ENCODE measurements at regions not wholly inside any gene's neighbourhood (a gene's known extent, or its start where the extent isn't known, plus 50 kb on each side); places are given as distances from the start of the nearest gene placed in this dataset.
A peak's percentile ranks its signal among the peaks of the same experiment; 100 is the strongest.

- no peak for DNase-seq
Measured at GRCh38 chr14:44287858-44288257, 219.2 kb downstream of the FSCB start.

DNA sequence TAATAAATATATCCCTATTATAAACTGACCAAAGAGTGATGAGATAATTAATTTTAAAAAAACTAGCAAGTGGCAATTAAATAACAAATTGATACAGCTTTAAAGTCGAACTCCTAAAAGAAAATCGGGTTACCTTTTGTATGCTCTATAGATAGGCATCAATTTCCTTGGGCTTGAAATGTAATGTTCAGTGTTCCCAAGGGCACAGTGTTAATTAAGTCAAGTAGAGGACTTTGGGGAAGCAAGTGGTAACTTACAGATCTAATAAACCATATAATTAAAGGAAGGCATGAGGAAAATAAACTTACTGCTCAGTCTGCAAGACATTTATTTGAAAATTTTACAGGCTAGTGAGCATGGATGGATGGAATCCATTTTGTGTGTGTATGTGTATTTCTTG lies 220.9 kb downstream of the FSCB start:
- no peak for DNase-seq

DNA sequence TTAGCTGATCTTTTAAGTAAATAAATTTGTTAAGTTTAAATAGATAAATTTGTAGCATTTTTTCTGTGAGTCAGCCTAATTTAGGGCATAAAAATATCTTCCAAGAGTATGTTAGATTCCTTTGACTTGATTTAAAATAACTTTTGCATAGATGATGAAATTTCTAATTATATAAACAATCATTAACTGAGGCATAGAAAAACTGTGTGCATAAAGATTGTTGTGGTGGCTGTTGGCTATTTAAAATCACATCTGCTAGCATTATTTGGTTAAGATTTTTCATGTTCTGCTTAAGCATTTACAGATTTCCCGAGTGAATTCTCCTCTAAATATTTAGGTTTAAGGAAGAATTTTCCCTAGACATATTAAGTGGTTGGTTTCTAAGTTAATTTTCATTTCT lies 223.2 kb downstream of the FSCB start:
- DNase-seq: no peak

- no peak for DNase-seq
Measured at GRCh38 chr14:44279357-44279756, 227.7 kb downstream of the FSCB start.

- no peak for DNase-seq
Measured at GRCh38 chr14:44271637-44272036, 235.4 kb downstream of the FSCB start.

DNA sequence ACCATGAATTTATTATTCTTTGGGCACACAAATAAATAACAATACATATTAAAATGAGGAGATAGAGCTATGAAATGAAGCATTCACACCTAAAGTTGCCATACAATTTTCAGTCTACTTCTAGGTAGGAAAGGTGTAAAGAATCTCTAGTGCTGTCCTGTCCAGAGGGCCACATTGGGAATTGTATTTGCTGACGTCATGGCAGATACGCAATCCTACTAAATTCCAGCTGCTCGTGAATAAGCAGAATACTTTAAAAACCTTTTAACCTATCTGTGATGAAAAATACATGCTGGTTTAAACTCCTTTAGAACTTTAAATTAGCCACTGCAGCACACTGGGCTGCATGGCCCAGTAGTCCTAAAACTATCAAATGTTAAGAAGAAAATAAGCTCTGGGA lies 236.1 kb downstream of the FSCB start:
- DNase-seq: no peak

GRCh38 chr14:44265246-44265645 lies 241.8 kb downstream of the FSCB start:
- DNase-seq: no peak

- no peak for DNase-seq
Measured at GRCh38 chr14:44215660-44216059, 291.4 kb downstream of the FSCB start.

DNA sequence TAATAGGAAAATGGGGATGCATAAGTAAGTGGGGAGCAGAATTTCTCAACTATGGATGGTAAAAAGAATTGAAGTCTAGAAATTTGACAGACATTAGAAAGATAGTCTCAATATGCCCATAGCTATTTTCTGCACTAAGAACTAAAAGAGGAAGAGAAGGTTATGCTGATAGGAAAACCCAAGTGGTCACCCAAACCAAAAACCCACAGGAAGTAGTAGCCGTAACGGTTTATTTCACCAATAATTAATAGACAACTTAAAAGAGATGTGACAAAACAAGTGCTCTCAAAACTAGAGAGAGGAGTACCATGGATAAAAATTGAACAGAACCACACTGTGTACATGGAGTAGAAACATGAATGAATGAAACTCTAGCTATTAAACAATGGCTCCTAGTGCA lies 295.4 kb downstream of the FSCB start:
- no peak for DNase-seq

DNA sequence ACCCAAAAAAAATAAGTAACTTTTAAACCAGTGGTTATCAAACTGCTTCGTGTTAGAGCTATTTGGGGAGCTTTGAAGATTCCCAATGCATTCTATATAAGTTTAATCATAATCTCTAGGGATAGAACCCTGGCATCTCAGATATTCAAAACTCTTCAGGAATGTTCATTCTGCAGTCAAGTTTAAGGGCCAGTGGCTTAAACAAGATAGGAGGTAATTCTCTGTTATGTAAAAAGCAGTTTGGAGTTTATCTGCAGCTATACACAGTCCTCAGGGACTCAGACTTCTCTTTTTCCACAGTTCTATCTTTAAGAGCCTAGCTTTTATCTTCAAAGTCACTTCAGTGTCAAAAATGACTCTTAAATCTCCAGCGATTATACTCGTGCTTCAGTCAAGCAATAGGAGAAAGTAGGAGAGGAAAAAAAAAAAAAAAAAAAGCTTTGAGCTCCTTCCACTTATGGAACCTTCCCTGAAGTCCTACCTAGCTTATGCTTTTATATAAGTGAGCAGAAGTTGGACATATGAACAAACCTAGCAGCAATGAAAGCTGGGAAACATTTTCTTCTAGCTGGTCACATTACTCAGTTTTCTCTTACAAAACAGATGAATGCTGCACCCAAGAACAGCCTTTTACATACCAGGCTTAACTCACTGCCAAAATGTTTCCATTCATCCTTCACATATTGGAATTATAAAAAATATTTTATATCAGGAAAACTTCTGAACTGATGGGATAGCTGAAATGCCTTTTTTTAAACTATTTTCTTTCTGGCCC lies 302.8 kb downstream of the FSCB start:
- no peak for DNase-seq

- no peak for DNase-seq
Measured at GRCh38 chr14:44180975-44181374, 326.1 kb downstream of the FSCB start.

DNA sequence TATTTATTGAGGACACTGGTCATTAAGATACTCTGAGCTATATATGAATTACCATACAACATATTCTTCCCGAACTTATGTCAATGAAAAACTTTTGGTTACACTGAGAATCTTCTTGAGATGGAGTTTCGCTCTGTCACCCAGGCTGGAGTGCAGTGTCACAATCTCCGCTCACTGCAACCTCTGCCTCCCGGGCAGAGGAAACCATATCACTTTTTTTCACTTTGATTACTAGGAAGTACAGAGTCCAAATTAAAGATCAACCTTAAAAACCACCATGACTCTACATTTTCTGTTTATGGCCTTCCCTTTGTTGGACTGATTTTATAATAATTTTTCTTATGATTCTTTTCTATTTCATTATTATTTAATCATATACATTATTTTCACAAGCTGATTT lies 336.5 kb downstream of the FSCB start:
- no peak for DNase-seq

DNA sequence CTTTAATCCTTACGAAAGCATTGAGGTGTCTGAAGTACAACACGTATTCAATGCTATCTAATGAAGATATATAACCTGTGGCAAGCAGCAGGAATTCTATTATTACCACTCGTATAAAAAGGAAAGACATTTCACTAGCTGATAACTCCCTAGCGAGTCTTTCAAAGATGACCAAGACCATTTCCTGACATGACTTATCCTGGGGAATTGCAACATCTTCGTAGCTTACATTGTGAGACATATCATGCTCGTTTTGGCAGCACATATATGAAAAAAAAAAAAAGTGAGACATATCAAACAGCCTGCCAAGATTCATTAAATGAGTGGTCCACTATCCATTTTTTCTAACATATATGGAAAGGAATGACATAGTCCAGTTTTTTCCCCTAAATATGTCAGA lies 337.0 kb downstream of the FSCB start:
- DNase-seq: no peak

- no peak for DNase-seq
Measured at GRCh38 chr14:44168566-44168965, 338.5 kb downstream of the FSCB start.

DNA sequence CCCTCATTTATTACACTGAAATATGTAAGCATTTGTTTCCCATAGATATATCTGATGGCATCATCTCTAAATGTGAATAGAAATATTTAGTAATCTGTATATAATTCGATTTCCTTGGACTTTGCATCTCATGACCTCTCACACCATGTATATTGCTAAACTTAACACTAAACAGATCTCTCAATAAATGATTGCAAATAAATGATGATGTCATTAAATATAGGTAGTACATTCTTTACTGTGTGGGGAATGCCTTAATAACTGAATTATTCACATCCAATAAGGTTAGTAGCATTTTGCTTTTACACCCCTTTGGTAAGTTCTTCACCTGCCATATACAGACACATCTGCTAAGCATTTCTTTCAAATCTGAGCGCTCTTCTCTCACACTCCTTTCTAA lies 340.5 kb downstream of the FSCB start:
- no peak for DNase-seq

DNA sequence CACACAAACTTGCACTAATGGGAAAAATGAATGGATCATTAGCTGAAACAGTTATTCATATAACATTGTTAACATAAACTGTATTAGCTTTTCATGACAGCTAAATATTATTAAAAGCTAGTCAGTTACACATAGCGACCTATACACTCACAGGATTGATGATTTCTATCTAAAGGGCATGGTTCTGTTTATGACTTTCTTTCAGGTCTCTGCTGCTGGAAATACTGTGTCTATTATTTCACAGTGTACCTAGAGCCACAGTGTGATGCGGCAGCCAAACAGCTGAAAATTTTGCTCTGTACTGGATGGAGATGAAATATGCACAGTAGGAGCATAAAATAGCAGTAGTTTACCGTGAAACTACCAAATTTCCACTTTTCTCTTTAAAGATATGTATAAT lies 341.1 kb downstream of the FSCB start:
- DNase-seq: no peak

DNA sequence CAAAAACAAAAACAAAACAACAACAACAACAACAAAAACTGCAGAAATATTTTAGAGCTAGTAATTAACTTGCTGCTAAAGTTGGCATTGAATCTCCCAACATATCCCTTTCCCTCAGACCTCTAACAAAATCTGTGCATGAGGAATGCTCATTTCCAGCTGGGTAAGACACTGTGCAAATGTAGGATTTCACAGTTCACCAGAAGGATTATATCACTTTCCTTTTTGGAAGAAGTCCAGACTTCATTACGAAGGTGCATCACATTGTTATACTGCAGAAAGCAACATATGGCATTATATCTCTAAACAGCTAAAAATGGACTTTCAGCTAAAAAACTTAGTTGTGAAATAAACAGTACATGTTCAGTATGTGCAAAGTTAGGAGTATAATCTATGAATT lies 341.8 kb downstream of the FSCB start:
- DNase-seq: no peak

DNA sequence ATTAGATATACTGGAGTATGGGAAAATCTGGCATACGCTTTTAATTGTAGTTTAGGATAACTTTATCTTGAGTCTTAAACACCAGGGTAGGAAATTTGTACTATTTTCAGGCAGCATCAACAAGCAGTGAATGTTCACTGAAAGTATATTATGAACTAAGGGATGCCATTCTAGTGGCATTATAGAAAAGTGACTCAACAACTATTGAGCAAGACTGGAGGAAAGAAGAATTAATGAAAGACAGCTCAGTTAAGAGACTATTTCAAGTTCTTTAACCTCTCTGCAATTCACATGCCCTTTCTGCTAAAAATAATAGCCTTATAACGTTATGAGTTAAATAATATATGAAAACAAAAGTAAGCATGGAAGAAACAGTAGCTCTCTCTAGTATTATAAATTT lies 343.1 kb downstream of the FSCB start:
- DNase-seq: no peak

DNA sequence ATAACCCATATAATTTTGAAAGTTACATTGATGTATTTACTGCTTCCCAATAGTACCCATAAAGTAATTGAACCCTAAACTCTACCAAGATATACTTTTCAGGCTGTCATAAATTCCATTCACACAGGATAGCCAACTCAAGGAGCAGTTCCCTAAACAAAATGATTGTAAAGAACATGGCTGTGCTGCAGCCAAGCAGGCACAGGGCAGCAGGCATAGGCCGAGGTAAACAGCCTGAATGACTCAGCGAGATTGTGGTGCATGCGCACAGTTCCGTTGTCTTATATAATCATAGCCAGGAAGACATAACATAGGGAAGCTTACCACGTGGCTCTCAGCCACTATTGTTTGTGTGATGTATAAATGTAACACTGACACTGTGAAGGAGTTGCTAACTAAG lies 344.9 kb downstream of the FSCB start:
- DNase-seq: no peak

DNA sequence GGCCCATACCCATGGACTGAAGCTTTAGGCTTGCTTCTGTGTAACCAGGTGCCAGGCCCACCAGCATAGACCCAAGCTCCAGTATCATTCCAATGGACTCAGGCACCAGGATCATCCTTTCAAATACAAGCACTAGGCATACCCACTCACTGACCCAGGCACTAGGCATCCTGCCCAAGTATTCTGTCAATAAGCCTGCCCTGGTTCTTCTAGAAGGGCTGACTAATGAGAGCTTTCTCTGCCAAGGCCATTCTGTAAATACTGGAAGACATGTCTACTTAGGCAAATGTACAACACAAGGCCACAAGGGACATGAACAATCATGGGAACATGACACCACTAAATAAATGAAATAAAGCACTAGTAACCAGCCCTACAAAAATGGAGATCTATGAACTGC lies 352.2 kb downstream of the FSCB start:
- no peak for DNase-seq

GRCh38 chr14:44154446-44154845 lies 352.6 kb downstream of the FSCB start:
- DNase-seq: no peak

DNA sequence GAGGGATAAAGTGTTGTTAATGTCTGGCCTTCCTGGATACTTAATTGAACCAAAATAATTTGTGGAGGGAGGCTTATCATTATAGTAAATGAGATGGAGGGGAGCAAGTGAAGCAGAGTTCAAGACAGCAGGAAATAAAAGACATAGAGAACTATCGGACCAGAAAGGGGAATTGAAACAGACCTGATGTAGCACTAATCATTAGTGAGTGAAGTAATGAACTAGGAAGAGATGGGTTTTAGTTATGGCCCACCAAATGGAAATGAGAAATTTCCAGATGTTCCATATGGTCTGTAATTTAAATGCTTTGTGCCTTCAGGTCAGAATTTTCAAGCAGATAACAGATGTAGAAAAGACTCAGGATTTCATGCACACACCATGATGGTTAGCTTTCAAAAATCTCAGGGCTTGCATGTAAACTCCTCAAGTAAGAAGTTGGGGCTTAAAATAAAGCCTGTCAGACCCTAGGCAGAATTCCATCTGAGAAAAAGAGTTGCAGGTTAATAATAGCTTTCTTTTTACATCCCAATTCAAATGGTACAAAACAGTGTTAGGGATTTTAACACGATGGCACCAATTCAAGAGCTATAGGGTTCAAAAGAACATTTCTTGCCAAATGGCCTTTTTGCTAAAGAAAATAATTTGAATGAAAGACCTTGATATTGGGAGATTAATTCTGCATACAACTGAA lies 355.8 kb downstream of the FSCB start:
- no peak for DNase-seq

DNA sequence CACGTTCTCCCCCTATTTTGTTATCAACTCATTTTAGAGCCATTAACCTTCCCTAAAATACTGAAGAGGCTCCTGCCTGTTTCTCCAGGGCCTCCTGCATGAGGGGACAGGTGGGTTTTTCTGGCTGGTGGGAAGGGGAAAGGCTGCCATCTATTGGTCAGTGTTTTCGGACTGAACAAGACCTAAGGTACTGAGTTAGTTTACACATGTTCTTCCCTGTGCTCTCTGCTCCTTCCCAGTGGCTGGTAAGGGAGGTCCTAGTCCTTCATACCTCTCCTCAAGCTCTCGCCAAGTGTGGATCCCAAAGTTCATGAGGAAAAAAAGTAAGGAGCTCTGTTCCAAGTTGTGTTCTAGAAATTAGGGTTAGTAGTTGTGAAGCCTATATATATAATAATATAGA lies 357.5 kb downstream of the FSCB start:
- peak; percentile 24 for DNase-seq

DNA sequence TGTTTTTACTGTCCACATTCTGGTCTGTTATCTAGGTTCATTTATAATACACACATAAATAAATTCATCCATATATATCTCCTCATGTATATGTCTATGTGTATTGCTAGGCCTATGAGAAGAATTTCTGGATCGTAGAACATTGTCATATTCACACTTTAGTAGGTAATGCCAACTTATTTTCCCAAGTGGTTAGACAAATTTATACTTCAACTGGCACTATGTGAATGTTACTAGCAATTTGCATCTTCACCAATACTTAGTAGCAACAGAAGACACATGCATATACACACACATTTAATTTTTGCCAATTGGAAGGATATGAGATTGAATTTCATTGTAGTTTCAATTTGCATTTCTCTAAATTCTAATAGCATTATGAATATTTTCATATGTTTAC lies 365.1 kb downstream of the FSCB start:
- no peak for DNase-seq

- no peak for DNase-seq
Measured at GRCh38 chr14:44135972-44136371, 371.1 kb downstream of the FSCB start.

All from right hindlimb (tissue), 1 donor.